HEK293 (cell line): ENCODE measurements at regions not wholly inside any gene's neighbourhood (a gene's known extent, or its start where the extent isn't known, plus 50 kb on each side); places are given as distances from the start of the nearest gene placed in this dataset.

Source experiments
- CTCF ChIA-PET: fragments of 350-600 bp; formaldehyde crosslinking; extraction: SDS; loops from one replicate; lab custom pipeline; 2021; ENCODE audit warnings: antibody characterized with exemption; lab: Yijun Ruan, JAX
- POLR2A ChIA-PET: fragments of 300-600 bp; formaldehyde crosslinking; extraction: SDS; loops from one replicate; lab custom pipeline; 2020; ENCODE audit warnings: antibody characterized with exemption, inconsistent platforms; lab: Yijun Ruan, JAX
- H3K27ac ChIP-seq: fragments of 200-500 bp; sonication (Bioruptor generic); 2 replicates; pipeline ENCODE4 v1.5.1; 2014; ENCODE audit warnings: low read depth, low read length, control low read depth, inconsistent platforms; ENCODE audit errors: extremely low read depth
- H3K36me3 ChIP-seq, 2 experiments: fragments of 200-500 bp in 1 of 2; sonication (Bioruptor generic) in 1 of 2; 1 replicate in 1 of 2; 2 replicates in 1 of 2; pipeline ENCODE4 v1.5.1; 2014 to 2017; ENCODE audit warnings: inconsistent platforms in 2 of 2, low read length in 2 of 2; ENCODE audit not compliant: control insufficient read depth in 2 of 2, insufficient read depth in 1 of 2
- H3K4me1 ChIP-seq: fragments of 200-500 bp; sonication (Bioruptor generic); 2 replicates; pipeline ENCODE4 v1.5.1; 2014; ENCODE audit warnings: mild to moderate bottlenecking, low read length, inconsistent platforms; ENCODE audit not compliant: control insufficient read depth, insufficient read depth
- H3K4me3 ChIP-seq: 2 replicates; pipeline ENCODE4 v1.5.1; 2011; ENCODE audit warnings: low read depth, mild to moderate bottlenecking, control low read depth, low read length, moderate library complexity
- H3K9me3 ChIP-seq: fragments of 200-500 bp; sonication (Bioruptor generic); 2 replicates; pipeline ENCODE4 v1.5.1; 2014; ENCODE audit warnings: low read depth, low read length, inconsistent platforms; ENCODE audit not compliant: control insufficient read depth, insufficient read depth
- AEBP2 ChIP-seq: fragments of 450-650 bp; formaldehyde crosslinking; IDR thresholded peaks from 2 replicates; pipeline ENCODE4 v1.5.1; 2016; ENCODE audit warnings: missing biosample characterization, missing genetic modification characterization, borderline replicate concordance
- SP7 ChIP-seq: fragments of 450-650 bp; formaldehyde crosslinking; IDR thresholded peaks from 2 replicates; pipeline ENCODE4 v1.5.1; 2016; ENCODE audit warnings: missing biosample characterization, missing genetic modification characterization
- ZBTB8A ChIP-seq: fragments of 450-650 bp; formaldehyde crosslinking; IDR thresholded peaks from 2 replicates; pipeline ENCODE4 v1.5.1; 2016; ENCODE audit warnings: missing biosample characterization, missing genetic modification characterization
- ZNF148 ChIP-seq: fragments of 450-650 bp; formaldehyde crosslinking; IDR thresholded peaks from 2 replicates; pipeline ENCODE4 v1.5.0; 2017; ENCODE audit warnings: missing biosample characterization, missing genetic modification characterization, borderline replicate concordance
- ZNF239 ChIP-seq: fragments of 450-650 bp; formaldehyde crosslinking; IDR thresholded peaks from 2 replicates; pipeline ENCODE4 v1.5.1; 2016; ENCODE audit warnings: missing biosample characterization, missing genetic modification characterization
- ZNF311 ChIP-seq: fragments of 450-650 bp; formaldehyde crosslinking; IDR thresholded peaks from 2 replicates; pipeline ENCODE4 v1.5.1; 2017; ENCODE audit warnings: missing biosample characterization, missing genetic modification characterization, borderline replicate concordance
- ZNF530 ChIP-seq: fragments of 450-650 bp; formaldehyde crosslinking; IDR thresholded peaks from 2 replicates; pipeline ENCODE4 v1.5.1; 2016; ENCODE audit warnings: low read depth, missing biosample characterization, missing genetic modification characterization
- ZNF558 ChIP-seq: fragments of 450-650 bp; formaldehyde crosslinking; IDR thresholded peaks from 2 replicates; pipeline ENCODE4 v1.5.1; 2016; ENCODE audit warnings: missing biosample characterization, missing genetic modification characterization
- ZNF560 ChIP-seq: fragments of 450-650 bp; formaldehyde crosslinking; IDR thresholded peaks from 2 replicates; pipeline ENCODE4 v1.5.1; 2017; ENCODE audit warnings: missing biosample characterization, missing genetic modification characterization, borderline replicate concordance
- ZNF626 ChIP-seq: fragments of 450-650 bp; sonication (Bioruptor Pico); formaldehyde crosslinking; IDR thresholded peaks from 2 replicates; pipeline ENCODE4 v1.5.1; 2018; ENCODE audit warnings: missing biosample characterization, missing genetic modification characterization, inconsistent platforms
- ZNF776 ChIP-seq: fragments of 450-650 bp; formaldehyde crosslinking; IDR thresholded peaks from 2 replicates; pipeline ENCODE4 v1.5.0; 2017; ENCODE audit warnings: missing biosample characterization, missing genetic modification characterization, borderline replicate concordance

GRCh38 chr16:82224821-82225220, 54.8 kb upstream of the MPHOSPH6 start:
- H3K9me3 ChIP-seq, result no peaks in the 10 kb centered on the region
- TF ChIP-seq ZBTB8A (tag by site-specific recombination), result no peak
- no peak for TF ChIP-seq AEBP2
- TF ChIP-seq ZNF530, result no peak
- TF ChIP-seq ZNF560 (tag by site-specific recombination), result no peak
- H3K4me1 ChIP-seq, result no peaks in the 10 kb centered on the region
- no peaks in the 10 kb centered on the region for H3K36me3 ChIP-seq
- ChIA-PET CTCF (interaction anchor here (1.1 to 2.3 kb wide), 4 partner anchors 143 to 284 kb away, joined by 3 to 8 read pairs (median 4); no protein-coding TSS in a partner anchor), POLR2A (no interaction called here)
- H3K27ac ChIP-seq, result no peak overlapping the region
- H3K4me3 ChIP-seq, result no peak overlapping the region

GRCh38 chr16:82220541-82220940, 50.5 kb upstream of the MPHOSPH6 start:
- CTCF ChIA-PET, result no interaction called here
- Histone ChIP-seq H3K4me1 (no peaks in the 10 kb centered on the region), H3K4me3 (no peak overlapping the region), H3K36me3 (no peaks in the 10 kb centered on the region), H3K27ac (no peak overlapping the region), H3K9me3 (no peaks in the 10 kb centered on the region)
- TF ChIP-seq ZNF311 (0 out of 2 replicates have a peak, but pooled peaks have one; percentile 39), ZNF558 (tag by site-specific recombination) (no peak), ZNF626 (no peak), ZNF776 (peak; percentile 12; the same call in 1 of the 2 replicates), ZNF148 (tag by site-specific recombination) (no peak), SP7 (tag by site-specific recombination) (no peak), ZNF239 (tag by site-specific recombination) (0 out of 2 replicates have a peak, but pooled peaks have one; percentile 2)
- TF ChIP-seq, all 188 proteins: peak for 3
- POLR2A ChIA-PET, result no interaction called here
